AG04449 (cell line): ENCODE measurements at regions not wholly inside any gene's neighbourhood (a gene's known extent, or its start where the extent isn't known, plus 50 kb on each side); places are given as distances from the start of the nearest gene placed in this dataset.

Experiments
- CTCF ChIA-PET: fragments of 350-600 bp; formaldehyde crosslinking; extraction: SDS; loops from one replicate; lab custom pipeline; 2021; ENCODE audit warnings: antibody characterized with exemption; lab: Yijun Ruan, JAX
- POLR2A ChIA-PET: fragments of 400-600, 350-600 bp; formaldehyde crosslinking; extraction: SDS; loops from one replicate; lab custom pipeline; 2020; ENCODE audit warnings: antibody characterized with exemption, inconsistent platforms; lab: Yijun Ruan, JAX
- DNase-seq: peaks from one replicate; pipeline ENCODE4 v3.0.0-alpha.2; 2010; ENCODE audit warnings: low read depth, low spot score
- H3K4me3 ChIP-seq: 2 replicates; pipeline ENCODE4 v1.5.1; 2011; ENCODE audit warnings: low read depth, mild to moderate bottlenecking, control low read depth, low read length
- TF ChIP-seq, protein P1 (sequence below): IDR thresholded peaks from one replicate; pipeline ENCODE4 v1.5.1; 2011; ENCODE audit warnings: mild to moderate bottlenecking, moderate library complexity, low read length, control low read depth, inconsistent platforms; ENCODE audit not compliant: insufficient read depth; ENCODE audit errors: missing control alignments

DNA sequence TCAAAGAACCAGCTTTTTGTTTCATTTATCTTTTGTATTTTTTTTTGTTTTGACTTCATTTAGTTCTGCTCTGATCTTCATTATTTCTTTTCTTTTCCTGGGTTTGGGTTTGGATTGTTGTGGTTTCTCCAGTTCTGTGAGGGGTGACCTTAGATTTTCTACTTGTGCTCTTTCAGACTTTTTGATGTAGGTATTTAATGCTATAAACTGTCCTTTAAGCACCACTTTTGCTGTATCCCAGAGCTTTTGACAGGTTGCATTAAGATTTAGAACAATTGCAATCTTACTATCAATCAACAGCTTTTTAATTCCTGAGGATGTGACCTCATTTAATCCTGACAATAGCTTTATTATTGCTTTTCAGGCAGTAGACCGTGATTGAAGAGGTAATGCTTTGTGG, 94.3 kb downstream of the ZNF280B start:
- ChIA-PET CTCF (interaction anchor here (1.3 to 2.5 kb wide), 3 partner anchors 9 to 18 kb away, joined by 3 to 17 read pairs (median 7); no protein-coding TSS in a partner anchor), POLR2A (no interaction called here)
- DNase-seq = no peak
- no peak overlapping the region for H3K4me3 ChIP-seq
- TF ChIP-seq, protein P1, sequence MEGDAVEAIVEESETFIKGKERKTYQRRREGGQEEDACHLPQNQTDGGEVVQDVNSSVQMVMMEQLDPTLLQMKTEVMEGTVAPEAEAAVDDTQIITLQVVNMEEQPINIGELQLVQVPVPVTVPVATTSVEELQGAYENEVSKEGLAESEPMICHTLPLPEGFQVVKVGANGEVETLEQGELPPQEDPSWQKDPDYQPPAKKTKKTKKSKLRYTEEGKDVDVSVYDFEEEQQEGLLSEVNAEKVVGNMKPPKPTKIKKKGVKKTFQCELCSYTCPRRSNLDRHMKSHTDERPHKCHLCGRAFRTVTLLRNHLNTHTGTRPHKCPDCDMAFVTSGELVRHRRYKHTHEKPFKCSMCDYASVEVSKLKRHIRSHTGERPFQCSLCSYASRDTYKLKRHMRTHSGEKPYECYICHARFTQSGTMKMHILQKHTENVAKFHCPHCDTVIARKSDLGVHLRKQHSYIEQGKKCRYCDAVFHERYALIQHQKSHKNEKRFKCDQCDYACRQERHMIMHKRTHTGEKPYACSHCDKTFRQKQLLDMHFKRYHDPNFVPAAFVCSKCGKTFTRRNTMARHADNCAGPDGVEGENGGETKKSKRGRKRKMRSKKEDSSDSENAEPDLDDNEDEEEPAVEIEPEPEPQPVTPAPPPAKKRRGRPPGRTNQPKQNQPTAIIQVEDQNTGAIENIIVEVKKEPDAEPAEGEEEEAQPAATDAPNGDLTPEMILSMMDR = no peak

GRCh38 chr22:22417495-22418162, 90.9 kb downstream of the ZNF280B start:
- H3K4me3 ChIP-seq = no peak overlapping the region
- DNase-seq = no peak
- TF ChIP-seq, protein P1 = no peak
- ChIA-PET CTCF (no interaction called here), POLR2A (no interaction called here)

DNA sequence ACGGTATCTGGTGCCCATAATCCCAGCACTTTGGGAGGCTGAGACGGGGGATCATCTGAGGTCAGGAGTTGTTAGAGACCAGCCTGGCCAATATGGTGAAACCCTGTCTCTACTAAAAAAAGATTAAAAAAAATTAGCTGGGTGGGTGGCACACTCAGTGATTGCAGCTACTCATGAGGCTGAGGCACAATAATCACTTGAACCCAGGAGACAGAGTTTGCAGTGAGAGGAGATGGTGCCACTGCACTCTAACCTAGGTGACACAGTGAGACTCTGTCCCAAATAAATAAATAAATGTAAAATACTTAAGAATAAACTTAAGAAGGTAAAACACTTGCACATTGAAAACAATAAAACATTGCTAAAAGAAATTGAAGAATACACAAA, 90.4 kb downstream of the ZNF280B start:
- TF ChIP-seq, protein P1 = no peak
- H3K4me3 ChIP-seq = no peak overlapping the region
- ChIA-PET CTCF (no interaction called here), POLR2A (no interaction called here)
- no peak for DNase-seq

- TF ChIP-seq, protein P1 = no peak
- POLR2A ChIA-PET = no interaction called here
- H3K4me3 ChIP-seq = no peak overlapping the region
- CTCF ChIA-PET = interaction anchor here (4.4 kb wide), 1 partner anchor 12 kb away, joined by 40 read pairs; no protein-coding TSS in a partner anchor
- no peak for DNase-seq
Observed at GRCh38 chr22:22418957-22419356, 89.6 kb downstream of the ZNF280B start.

DNA sequence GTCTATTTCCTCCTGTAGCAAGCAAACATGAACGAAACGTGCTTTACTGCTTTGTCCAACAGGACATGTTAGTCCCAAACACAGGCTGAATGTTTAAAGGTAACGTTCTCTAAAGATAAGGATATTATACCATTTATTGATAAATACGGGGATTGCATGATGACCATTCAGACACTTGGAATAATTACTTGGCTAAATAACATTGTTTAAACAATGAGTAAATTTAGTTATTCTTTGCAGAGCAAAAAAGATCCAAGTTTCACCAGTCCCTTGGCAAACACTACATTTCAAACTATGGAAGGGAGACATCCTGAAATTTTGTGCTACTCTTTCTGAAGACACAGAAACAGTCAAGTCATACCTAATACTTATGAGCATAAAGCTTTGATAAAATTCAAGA, 88.0 kb downstream of the ZNF280B start:
- TF ChIP-seq, protein P1 = no peak
- CTCF ChIA-PET = interaction anchor here (4.4 kb wide), 1 partner anchor 11 kb away, joined by 40 read pairs; no protein-coding TSS in a partner anchor
- DNase-seq = no peak
- no peak overlapping the region for H3K4me3 ChIP-seq
- POLR2A ChIA-PET = no interaction called here

- no peak for DNase-seq
- CTCF ChIA-PET = interaction anchor here (1.4 to 4.4 kb wide), 4 partner anchors 10 to 218 kb away, joined by 3 to 40 read pairs (median 10); no protein-coding TSS in a partner anchor
- POLR2A ChIA-PET = no interaction called here
- no peak overlapping the region for H3K4me3 ChIP-seq
- TF ChIP-seq, protein P1 = no peak
Observed at GRCh38 chr22:22421392-22421791, 87.2 kb downstream of the ZNF280B start.
